Smooth muscle cell (in vitro differentiated cells): ENCODE measurements at regions not wholly inside any gene's neighbourhood (a gene's known extent, or its start where the extent isn't known, plus 50 kb on each side); places are given as distances from the start of the nearest gene placed in this dataset.

ENCODE experiments used
- DNase-seq: peaks from one replicate; lab custom pipeline; 2025; ENCODE audit not compliant: unreplicated experiment; lab: John Stamatoyannopoulos, UW
- H2AFZ ChIP-seq: fragments of 200-600 bp; sonication (generic); 2 replicates; pipeline ENCODE4 v1.6.0; 2016; ENCODE audit warnings: antibody characterized with exemption, low read depth, mild to moderate bottlenecking
- H3F3A ChIP-seq: fragments of 200-600 bp; sonication (generic); 2 replicates; pipeline ENCODE4 v1.6.0; 2017; ENCODE audit warnings: antibody characterized with exemption, low read depth
- H3K27ac ChIP-seq: fragments of 200-600 bp; sonication (generic); 2 replicates; pipeline ENCODE4 v1.5.1; 2016; ENCODE audit warnings: low read depth, mild to moderate bottlenecking
- H3K27me3 ChIP-seq: fragments of 200-600 bp; sonication (generic); 2 replicates; pipeline ENCODE4 v1.6.1; 2016; ENCODE audit warnings: low read depth, mild to moderate bottlenecking
- H3K36me3 ChIP-seq: fragments of 200-600 bp; sonication (generic); 2 replicates; pipeline ENCODE4 v1.5.1; 2016; ENCODE audit warnings: low read depth
- H3K4me1 ChIP-seq: fragments of 200-600 bp; sonication (generic); 2 replicates; pipeline ENCODE4 v1.5.1; 2016; ENCODE audit warnings: low read depth
- H3K4me2 ChIP-seq: fragments of 200-600 bp; sonication (generic); 2 replicates; pipeline ENCODE4 v1.6.0; 2016; ENCODE audit warnings: mild to moderate bottlenecking
- H3K4me3 ChIP-seq: fragments of 200-600 bp; sonication (generic); 2 replicates; pipeline ENCODE4 v1.5.1; 2016; ENCODE audit warnings: mild to moderate bottlenecking
- H3K79me2 ChIP-seq: fragments of 200-600 bp; sonication (generic); 2 replicates; pipeline ENCODE4 v1.6.0; 2016; ENCODE audit warnings: low read depth, mild to moderate bottlenecking
- H3K9ac ChIP-seq: fragments of 200-600 bp; sonication (generic); 2 replicates; pipeline ENCODE4 v1.6.0; 2016; ENCODE audit warnings: low read depth
- H3K9me3 ChIP-seq: fragments of 200-600 bp; sonication (generic); replicated peaks from 2 replicates; pipeline ENCODE4 v1.5.1; 2016; ENCODE audit warnings: low read depth
- H4K20me1 ChIP-seq: fragments of 200-600 bp; sonication (generic); 2 replicates; pipeline ENCODE4 v1.6.0; 2016; ENCODE audit warnings: low read depth
- WGBS: methylation state at CpG from one replicate; pipeline ENCODE4 v1.1.7; 2016; ENCODE audit warnings: low lambda C conversion rate; 5-methylcytosine and 5-hydroxymethylcytosine counted together
- TF ChIP-seq, protein P1 (sequence below): fragments of 200-600 bp; sonication (generic); IDR thresholded peaks from 2 replicates; pipeline ENCODE4 v1.5.1; 2017; ENCODE audit warnings: borderline replicate concordance, mild to moderate bottlenecking, antibody characterized with exemption; ENCODE audit not compliant: insufficient read depth, poor library complexity, severe bottlenecking

GRCh38 chr14:83162361-83162929, 1628.8 kb upstream of the SEL1L start:
- WGBS: 93% methylated on average over 5 of the region's 5 CpGs
- H3K4me1 ChIP-seq: no peaks in the 10 kb centered on the region
- no peaks in the 10 kb centered on the region for H3K9me3 ChIP-seq
- no peaks in the 10 kb centered on the region for H3K27me3 ChIP-seq
- H3K4me2 ChIP-seq: no peak overlapping the region
- no peaks in the 10 kb centered on the region for H3K79me2 ChIP-seq
- TF ChIP-seq, protein P1, sequence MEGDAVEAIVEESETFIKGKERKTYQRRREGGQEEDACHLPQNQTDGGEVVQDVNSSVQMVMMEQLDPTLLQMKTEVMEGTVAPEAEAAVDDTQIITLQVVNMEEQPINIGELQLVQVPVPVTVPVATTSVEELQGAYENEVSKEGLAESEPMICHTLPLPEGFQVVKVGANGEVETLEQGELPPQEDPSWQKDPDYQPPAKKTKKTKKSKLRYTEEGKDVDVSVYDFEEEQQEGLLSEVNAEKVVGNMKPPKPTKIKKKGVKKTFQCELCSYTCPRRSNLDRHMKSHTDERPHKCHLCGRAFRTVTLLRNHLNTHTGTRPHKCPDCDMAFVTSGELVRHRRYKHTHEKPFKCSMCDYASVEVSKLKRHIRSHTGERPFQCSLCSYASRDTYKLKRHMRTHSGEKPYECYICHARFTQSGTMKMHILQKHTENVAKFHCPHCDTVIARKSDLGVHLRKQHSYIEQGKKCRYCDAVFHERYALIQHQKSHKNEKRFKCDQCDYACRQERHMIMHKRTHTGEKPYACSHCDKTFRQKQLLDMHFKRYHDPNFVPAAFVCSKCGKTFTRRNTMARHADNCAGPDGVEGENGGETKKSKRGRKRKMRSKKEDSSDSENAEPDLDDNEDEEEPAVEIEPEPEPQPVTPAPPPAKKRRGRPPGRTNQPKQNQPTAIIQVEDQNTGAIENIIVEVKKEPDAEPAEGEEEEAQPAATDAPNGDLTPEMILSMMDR: no peak
- no peak overlapping the region for H2AFZ ChIP-seq
- no peak for DNase-seq
- H3K9ac ChIP-seq: no peak overlapping the region
- no peak overlapping the region for H3K27ac ChIP-seq
- H4K20me1 ChIP-seq: no peaks in the 10 kb centered on the region
- no peaks in the 10 kb centered on the region for H3F3A ChIP-seq
- no peaks in the 10 kb centered on the region for H3K36me3 ChIP-seq
- no peak overlapping the region for H3K4me3 ChIP-seq

DNA sequence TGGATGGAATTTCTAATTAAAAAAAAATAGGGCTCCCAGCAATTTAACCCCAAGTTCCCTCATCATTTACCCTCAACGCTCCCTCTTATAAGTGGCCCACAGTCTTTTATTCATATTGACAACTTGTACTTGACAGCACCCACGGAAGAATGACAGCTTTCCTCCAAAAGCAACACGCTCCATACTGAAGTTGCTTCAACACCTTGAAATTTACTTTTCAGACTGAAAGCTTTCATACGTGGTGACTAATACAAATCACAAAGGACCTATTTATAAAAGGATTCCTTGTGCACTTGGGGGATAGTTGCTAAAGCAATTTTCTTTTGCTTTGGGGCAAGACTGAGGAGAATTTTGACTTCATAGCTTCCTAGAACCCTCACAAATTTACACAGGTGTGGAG, 1629.4 kb upstream of the SEL1L start:
- Histone ChIP-seq H3K4me2 (no peak overlapping the region), H2AFZ (no peak overlapping the region), H4K20me1 (no peaks in the 10 kb centered on the region), H3K79me2 (no peaks in the 10 kb centered on the region), H3F3A (no peaks in the 10 kb centered on the region), H3K27ac (no peak overlapping the region), H3K9ac (no peak overlapping the region), H3K9me3 (no peaks in the 10 kb centered on the region), H3K36me3 (no peaks in the 10 kb centered on the region), H3K27me3 (no peaks in the 10 kb centered on the region), H3K4me3 (no peak overlapping the region), H3K4me1 (no peaks in the 10 kb centered on the region)
- no peak for DNase-seq
- TF ChIP-seq, protein P1: no peak
- WGBS: 71% methylated on average over 4 of the region's 4 CpGs

GRCh38 chr14:83164016-83164415, 1630.4 kb upstream of the SEL1L start:
- TF ChIP-seq, protein P1: no peak
- WGBS: 23% methylated on average over 6 of the region's 6 CpGs
- no peaks in the 10 kb centered on the region for H3K9me3 ChIP-seq
- no peaks in the 10 kb centered on the region for H4K20me1 ChIP-seq
- peak overlapping the region; percentile 65 for H2AFZ ChIP-seq
- no peak overlapping the region for H3K9ac ChIP-seq
- H3K4me1 ChIP-seq: no peaks in the 10 kb centered on the region
- no peak for DNase-seq
- no peak overlapping the region for H3K4me3 ChIP-seq
- H3K4me2 ChIP-seq: peak overlapping the region; percentile 60
- no peaks in the 10 kb centered on the region for H3K79me2 ChIP-seq
- peak overlapping the region; percentile 71 for H3K27ac ChIP-seq
- no peaks in the 10 kb centered on the region for H3F3A ChIP-seq
- H3K36me3 ChIP-seq: no peaks in the 10 kb centered on the region
- no peaks in the 10 kb centered on the region for H3K27me3 ChIP-seq

DNA sequence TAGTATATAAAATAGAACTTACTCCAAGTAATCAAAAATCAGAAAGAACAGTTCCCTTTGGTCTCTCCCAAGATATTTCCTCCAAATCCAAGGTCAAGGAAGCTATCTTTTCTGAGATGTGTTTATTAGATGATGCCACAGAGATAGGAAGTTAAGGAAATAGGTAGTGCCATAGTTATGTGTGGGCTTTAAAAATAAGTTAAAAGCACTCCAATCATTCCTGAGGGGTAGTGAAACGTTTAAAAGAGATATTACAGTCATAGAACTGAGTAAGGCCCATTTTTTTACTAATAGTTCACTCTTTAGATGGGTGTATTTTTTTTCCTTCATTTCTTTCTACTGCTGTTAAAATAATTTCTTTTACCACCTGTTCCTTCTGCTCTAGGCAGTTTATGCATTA, 1630.9 kb upstream of the SEL1L start:
- Histone ChIP-seq H3K9ac (no peak overlapping the region), H3K4me3 (no peak overlapping the region), H3K9me3 (no peaks in the 10 kb centered on the region), H3K36me3 (no peaks in the 10 kb centered on the region), H3K4me2 (peak overlapping the region; percentile 60), H4K20me1 (no peaks in the 10 kb centered on the region), H2AFZ (peak overlapping the region; percentile 65), H3K27me3 (no peaks in the 10 kb centered on the region), H3F3A (no peaks in the 10 kb centered on the region), H3K27ac (peak overlapping the region; percentile 71), H3K79me2 (no peaks in the 10 kb centered on the region), H3K4me1 (no peaks in the 10 kb centered on the region)
- no peak for DNase-seq
- 11% methylated on average over 1 of the region's 1 CpG for WGBS
- TF ChIP-seq, protein P1: no peak
